ENCODE measurements at regions not wholly inside any gene's neighbourhood (a gene's known extent, or its start where the extent isn't known, plus 50 kb on each side); places are given as distances from the start of the nearest gene placed in this dataset.
"Not testable (repeated sequence)": the region's sequence is repeated elsewhere in the genome, so short reads cannot be mapped to it uniquely, and the experiment has no call there.

DNA sequence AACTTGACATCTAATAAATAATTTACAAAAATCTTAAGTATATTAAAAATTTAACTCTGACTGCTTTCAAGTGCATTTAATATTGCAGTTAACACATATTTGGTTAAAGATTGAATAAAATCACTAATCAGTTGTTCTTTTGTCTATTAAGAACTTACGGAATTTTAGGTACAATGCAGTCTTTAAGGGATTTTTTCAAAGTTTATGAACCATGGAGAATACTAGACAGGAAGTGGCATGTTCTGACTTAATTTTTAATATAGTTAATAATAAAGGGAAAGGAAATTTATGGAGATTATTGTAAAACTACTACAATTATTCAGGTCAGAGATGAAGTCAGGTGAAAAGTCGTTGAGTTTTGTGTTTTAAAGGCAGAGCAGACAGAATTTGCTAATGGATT, 240.9 kb downstream of the CALCRL start:
- DNase-seq (ENCODE audit: low read depth in 4 of 4, low spot score in 3 of 4): no peak

DNA sequence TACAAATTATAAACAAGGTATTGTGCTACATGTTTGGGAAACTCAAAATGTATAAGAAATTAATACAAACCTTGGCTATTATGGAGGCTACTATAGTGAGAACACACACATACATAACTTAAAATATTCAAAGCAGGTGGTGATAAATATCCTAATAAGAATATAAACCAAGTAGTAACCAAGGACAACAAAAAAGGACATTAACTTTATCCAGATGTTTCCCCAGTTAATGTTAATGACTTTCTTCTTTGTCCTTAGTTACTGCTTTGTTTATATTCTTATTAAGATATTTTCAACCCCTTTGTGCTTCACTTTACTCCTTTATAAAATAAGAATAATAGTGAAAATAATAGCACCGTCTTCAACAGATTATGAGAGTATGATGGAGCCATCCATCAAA, 241.6 kb downstream of the CALCRL start:
- DNase-seq (ENCODE audit: low read depth in 4 of 4, low spot score in 3 of 4): no peak

DNA sequence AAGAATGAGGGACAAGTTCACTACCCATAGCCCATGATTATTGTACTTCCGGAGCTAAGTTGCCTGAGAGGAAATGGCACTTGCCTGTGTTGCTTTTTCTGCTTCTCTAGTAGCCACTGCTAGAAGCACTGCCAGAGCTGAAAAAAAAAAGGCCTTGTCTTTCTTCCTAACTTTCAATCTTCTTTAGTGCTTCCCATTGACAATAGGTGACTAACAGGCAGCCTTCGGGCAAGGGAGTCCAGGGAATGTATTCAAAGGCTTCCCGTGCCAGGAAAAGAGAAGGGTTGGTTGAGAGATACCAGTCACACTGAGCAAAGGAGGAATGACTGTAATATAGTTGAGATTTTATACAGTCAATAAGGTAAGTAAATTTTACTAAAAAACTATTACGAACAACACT, 242.0 kb downstream of the CALCRL start:
- no peak for DNase-seq (ENCODE audit: low read depth in 4 of 4, low spot score in 3 of 4)

DNA sequence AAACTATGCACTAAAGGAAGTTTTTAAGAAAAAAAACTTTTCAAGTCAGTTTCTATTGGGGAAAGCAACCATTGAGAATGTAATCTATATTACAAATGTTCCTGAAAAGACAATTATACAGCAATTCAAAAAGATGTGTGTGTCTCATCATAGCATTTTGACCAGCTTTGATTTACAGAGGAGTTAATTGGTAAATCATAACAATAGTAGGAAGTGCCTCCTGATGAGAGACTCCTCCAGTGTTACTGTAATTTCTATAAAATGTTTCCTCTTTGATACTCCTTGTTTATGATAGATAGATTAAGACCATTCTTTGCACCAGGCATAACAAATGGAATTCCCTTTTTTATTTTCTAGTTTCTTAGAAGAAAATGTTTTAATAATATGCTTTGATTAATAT, 249.9 kb downstream of the CALCRL start:
- DNase-seq (ENCODE audit: low read depth in 4 of 4, low spot score in 3 of 4): no peak

DNA sequence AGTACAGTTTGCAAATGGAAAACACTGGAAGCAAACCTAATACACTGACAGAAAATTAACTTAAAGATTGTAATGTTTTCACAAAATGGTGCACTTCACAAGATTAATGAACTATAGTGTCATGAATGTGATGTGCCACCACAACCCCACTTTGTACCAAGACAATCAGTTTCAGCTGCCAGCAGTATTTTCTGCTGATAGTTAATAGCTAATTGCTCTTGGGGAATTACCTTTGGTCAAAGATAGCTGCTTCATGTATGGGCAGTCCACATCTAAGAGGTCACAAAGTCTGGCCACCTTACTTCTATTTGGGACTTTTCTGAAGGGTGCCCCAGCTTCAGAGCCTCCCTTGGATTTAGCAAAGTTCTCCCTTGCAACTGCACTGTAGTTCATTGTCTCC, 254.0 kb downstream of the CALCRL start:
- DNase-seq (ENCODE audit: low read depth in 4 of 4, low spot score in 3 of 4): no peak

DNA sequence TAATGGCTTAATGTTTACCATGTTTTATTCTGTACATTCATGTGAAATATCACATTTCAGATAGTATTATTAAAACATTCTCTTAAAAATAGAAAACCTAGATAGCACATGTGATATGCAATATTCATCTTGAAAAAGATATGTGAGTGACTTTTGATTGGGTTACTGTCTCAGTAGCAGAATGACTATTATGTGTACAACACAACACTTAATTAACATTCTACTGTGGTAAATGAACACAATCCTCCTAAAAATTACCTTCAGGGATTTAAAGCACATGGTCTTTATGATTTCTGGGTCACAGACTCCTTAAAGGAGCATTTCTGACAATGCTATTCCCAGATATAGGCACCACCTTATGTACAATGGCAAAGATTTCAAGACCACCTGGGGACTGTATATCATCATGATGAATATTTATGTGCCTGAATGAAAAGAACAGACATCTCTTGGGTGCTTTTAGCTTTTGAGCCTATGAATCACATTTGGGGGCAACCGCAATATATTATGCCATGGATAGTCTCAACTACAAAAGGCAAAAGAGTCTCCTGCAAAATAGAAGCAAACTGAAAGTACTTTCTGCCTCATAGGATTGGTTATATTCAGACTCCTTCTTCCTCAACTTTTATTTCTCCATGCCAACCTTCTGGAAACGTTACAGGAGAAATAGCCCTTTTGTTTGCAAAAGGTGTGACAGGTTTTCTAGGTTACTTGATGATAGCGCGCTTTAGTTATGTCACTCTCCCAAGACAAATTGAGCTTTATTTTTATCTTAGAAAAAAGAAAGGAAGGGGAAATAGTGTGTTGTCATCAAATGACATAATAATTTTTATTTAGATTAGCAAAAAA, 259.0 kb downstream of the CALCRL start:
- no peak for DNase-seq (ENCODE audit: low read depth in 4 of 4, low spot score in 3 of 4)

DNA sequence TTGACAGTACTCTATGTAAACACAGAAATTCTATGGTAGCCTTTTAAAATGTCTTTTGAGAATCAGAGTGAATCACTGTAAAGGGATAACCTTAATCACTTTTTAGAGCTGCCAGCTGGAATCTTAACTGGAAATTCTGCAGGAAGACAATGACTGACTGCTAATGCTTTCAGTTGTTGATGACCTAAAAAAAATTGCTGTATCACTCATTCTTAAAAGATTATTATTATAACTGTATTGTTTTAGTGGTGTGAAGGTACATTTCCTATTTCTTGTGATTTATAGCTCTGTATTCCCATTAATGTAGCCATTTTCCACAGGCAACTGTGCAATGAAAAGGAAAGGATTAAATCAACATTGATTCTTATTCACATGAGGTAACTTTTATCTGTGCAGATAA, 260.5 kb downstream of the CALCRL start:
- no peak for DNase-seq (ENCODE audit: low read depth in 4 of 4, low spot score in 3 of 4)

DNA sequence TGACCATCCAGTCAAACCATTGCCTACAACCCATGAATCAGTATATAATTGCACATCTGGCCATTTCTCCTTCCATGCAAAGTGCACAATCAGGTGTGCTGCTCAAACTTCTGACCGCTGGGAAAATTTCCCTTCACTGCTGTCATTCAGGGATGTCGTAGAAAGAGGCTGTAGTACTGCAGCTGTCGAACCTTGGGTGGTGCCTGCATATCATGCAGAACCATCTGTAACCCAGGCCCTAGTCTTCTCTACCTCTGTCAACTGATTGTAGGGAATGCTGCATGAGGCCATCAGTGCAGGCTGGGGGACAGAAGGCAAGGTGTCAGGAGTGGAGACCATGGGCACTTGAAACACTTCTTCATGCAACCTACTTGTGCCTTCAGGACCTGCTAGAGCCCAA, 267.5 kb downstream of the CALCRL start:
- DNase-seq (ENCODE audit: low read depth in 4 of 4, low spot score in 3 of 4): no peak

DNA sequence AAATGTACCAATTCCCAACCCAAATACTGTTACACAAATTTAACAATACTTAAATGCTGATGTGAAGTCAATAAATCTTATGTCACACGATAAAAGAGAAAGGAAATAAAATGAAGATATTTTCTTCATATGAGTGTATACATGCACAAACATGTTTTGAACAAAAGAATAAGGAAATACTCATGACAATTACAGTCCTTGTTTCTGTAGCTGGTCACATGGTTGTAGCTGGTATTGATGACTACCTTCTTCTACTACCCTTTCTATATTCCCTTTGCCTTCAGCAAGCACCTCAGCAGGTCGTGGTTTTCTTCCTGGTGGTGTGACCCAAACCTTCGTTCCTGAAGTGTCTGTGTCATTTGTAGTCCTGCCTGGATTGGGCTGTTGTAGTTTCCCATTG, 269.2 kb downstream of the CALCRL start:
- DNase-seq (ENCODE audit: low read depth in 4 of 4, low spot score in 3 of 4): not testable (repeated sequence)

DNA sequence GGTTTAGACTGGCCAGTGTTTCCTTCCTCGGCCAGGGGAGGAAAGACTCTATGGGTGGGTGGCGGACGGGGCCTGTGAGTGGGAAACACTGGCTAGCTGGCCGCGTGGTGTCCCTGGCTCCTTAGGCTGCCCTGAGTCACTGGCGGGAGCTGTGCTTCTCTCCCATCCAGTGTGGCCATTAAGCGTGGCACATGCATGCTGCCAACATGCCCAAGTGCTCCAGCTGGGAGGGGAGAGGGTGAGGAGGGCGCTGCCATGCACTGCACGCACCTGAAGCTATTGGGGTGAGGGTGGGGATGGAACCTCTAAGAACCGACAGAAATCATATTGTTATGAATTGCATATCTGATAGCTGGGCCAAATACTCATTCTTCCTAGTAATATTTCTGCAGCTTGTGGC, 270.8 kb downstream of the CALCRL start:
- DNase-seq (ENCODE audit: low read depth in 4 of 4, low spot score in 3 of 4): no peak

DNA sequence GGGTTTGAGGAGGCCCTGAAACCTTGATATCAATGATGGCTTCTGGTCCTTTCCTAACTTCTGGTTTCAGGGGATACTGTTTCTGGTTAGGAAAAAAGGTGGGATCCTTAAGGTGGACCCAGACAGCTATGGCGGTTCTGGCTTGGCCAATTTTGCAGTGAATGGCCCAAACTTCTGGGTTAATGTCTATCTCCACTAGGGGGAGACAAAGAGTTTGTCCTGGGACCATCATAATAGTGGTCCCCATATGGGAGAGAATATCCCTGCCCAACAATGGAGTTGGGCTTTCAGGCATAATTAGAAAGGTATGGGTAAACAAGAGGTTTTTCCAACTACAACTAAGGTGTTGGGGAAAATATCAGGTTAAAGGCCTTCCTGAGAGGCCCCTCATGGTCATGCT, 273.5 kb downstream of the CALCRL start:
- no peak for DNase-seq (ENCODE audit: low read depth in 4 of 4, low spot score in 3 of 4)

DNA sequence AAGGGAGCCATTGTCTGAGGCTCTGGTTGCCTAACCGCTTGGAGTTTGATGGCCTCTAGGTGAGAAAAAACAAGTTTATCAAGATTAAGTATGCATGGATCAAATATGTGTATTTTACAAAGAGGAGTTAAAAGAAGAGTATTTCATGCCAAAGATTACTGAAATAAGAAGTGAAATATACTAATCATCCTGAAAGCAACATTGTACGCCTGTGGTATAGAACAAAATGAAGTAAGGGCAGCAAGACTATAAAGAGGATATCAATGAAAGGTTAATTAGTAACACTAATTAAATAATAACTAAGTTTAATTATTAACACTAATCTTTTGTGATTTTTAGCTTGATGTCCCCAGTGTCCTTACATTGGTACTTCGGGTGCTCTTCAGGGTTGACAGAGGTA, 276.7 kb downstream of the CALCRL start:
- DNase-seq (ENCODE audit: low read depth in 4 of 4, low spot score in 3 of 4): no peak

DNA sequence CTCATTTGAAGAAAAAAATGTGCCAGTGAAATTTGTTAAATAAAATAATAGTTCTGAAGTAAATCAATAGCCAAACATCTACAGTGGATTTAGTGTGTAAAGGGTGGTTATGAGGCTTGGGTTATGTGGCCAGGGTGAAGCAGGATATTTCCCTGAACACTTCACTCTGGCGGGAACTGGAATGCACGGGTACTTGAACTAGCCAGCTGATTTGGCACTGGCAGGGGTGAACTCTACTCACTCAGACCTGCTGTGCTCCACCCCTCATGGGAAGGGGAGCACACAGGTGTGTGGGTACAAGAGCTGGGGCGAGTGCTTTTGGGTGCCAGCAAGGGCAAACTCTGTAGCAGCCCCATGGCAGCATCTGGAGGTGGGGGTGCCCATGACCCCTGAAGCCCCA, 278.2 kb downstream of the CALCRL start:
- DNase-seq (ENCODE audit: low read depth in 4 of 4, low spot score in 3 of 4): no peak

DNA sequence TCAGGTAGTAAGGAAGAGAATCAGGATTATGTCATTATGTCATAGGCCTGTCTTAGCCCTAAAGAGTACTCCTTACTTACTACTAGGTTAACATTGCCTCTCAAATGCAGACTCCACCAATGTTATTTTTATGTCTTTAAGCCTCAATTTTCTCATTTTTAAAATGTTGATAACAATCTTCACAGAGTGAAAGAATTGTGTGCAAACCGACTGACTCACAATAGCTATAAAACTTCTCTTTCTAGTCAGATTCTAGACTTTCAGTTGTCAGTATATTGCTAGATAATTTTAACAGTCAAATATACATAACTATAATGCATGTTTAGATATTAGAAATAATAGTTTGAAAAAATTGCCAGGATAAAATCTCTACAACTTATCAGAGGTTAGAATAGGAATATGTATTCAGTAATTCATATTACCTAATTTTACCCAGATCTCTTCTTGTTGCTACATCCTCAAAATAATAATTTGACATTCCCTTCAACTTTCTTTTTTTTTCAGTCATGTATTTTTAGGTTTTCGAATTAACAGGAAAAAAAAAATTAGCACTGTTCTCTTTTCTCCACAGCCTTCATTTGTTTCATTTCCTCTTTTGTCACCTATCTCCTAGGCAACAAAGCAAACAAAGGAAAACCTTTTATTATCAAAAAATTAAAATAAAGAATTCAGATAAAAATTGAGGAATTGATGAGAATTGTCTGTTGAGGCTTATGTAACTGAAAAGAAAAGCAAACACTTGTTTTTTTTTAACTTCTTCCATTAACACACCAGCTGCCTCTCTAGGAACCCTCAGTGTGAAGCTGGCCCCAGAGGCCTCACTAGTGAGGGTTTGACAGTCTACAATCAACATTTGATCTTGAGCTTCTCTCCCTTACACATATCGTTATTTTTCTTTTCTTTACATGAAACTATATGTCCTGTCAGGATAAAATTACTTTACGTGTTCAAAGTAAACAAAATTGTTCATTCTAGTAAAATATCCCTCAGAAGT, 279.0 kb downstream of the CALCRL start:
- DNase-seq (ENCODE audit: low read depth in 4 of 4, low spot score in 3 of 4): no peak

DNA sequence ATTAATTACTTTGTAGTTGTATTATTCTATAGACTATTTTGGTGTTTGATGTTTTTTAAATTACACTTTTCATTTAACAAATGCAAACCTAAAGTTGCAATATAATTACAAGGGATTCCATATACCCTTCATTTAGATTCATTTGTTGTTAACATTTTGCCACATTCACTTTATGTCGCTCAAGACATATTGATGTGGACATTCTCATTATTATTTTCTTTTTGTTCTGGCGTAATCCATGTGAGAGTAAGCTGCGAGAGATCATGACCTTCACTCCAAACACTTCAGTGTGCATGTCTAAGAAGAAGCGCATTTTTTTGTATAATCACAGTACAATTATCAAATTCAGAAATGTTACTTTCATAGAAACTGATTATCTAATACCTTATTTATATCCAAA, 280.6 kb downstream of the CALCRL start:
- no peak for DNase-seq (ENCODE audit: low read depth in 4 of 4, low spot score in 3 of 4)

DNA sequence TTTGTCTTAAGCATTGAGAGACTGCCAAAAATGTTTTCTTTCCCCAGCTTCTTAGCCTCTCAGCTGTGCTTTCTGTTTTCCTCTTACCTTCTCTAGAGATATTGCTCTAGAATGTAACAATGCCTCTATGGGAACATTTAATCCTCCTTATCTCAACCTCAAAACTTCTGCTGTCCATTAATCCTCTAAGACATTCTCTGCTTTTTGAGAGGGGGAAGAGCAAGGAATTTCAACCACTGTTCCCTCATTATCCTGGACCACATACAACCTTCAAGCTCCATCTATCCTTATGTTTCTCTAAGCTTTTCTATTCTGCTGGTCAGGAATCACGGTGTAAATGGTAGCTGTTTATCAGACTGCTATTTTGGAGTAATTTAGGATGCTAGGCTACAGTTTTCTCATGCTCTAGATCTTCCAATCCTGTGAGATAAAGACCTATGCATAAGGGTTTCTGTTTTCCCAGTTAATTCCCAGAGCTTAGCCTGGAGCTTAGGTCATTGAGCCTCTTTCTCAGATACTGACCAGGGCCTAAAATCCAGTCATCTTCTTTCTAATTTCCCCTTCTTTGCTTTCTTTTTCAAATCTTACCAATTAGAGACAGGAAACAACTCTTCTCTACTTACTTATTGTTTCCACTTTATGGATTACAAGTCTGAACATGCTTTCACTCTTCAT, 282.0 kb downstream of the CALCRL start:
- DNase-seq (ENCODE audit: low read depth in 4 of 4, low spot score in 3 of 4): no peak

DNA sequence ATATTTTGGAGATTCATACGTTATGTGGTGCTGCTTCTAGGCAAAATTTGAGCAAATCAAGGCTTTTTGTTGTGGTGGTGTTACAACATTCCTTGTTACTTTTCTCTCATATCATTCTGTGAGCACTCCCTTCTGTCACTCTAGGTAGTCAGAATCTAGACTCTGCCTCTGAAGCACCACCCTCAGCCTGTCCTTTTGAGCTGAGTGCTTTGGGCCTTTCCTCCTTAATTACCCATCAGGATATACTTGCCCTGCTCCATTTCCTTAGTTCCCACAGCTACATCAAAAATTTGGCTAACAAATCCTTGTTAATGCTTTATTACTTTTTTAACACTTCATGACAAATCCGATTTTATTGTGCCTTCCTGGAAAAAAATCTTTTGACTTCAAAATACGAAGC, 289.6 kb downstream of the CALCRL start:
- DNase-seq (ENCODE audit: low read depth in 4 of 4, low spot score in 3 of 4): no peak

DNA sequence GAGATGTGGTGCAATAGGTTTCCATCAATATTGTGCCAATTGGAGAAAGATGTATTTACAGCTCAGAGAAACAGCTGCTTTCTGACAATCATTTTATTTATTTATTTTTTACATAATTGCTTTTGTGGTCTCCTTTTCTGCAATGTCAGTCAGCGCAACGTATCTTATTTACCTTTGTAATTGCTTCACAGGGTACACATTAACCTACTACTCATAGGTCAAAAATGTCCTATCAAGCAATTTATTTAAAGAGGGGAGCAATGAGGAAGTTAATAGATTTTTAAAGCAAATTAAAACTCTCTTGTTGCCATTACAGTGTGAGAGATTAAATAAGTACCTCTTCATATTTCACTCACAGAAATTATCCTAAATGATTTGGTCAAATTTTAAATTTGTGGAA, 291.0 kb downstream of the CALCRL start:
- DNase-seq (ENCODE audit: low read depth in 4 of 4, low spot score in 3 of 4): no peak

DNA sequence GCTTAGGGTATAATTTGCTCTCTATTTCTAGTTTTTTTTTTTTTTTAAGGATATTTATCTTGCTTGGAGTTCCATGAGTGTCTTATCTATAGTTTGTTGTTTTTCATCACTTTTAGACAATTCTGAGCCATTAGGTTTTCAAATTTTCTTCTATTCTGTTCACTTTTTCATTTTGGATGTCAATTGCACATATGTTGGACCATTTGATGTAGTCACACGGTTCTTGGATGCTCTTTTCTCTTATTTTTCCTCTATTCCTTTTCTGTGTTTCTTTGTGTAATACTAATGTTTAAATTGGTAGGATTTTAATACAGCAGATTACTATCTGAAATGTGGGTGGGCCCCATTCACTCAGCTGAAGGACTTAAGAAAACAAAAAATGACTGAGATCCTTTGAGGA, 292.6 kb downstream of the CALCRL start:
- DNase-seq (ENCODE audit: low read depth in 4 of 4, low spot score in 3 of 4): no peak

DNA sequence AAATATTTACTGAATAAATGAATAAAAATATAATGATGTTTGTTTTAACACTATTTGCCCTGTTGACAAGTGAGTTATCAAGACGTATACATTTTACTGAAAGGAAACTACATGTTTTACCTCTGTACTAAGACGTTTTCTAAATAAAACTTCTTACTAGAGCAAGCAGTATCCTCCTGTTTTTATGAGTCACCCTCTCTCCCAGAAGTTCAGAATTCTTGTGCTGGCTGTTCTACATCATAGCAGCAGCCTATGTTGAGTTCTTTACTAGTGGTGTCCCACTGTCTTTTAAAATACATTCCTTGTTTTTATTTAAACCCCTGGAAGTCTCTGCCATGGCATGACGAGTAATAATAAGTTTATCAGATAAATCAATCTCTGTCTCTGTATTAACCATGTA, 297.4 kb downstream of the CALCRL start:
- no peak for DNase-seq (ENCODE audit: low read depth in 4 of 4, low spot score in 3 of 4)

DNA sequence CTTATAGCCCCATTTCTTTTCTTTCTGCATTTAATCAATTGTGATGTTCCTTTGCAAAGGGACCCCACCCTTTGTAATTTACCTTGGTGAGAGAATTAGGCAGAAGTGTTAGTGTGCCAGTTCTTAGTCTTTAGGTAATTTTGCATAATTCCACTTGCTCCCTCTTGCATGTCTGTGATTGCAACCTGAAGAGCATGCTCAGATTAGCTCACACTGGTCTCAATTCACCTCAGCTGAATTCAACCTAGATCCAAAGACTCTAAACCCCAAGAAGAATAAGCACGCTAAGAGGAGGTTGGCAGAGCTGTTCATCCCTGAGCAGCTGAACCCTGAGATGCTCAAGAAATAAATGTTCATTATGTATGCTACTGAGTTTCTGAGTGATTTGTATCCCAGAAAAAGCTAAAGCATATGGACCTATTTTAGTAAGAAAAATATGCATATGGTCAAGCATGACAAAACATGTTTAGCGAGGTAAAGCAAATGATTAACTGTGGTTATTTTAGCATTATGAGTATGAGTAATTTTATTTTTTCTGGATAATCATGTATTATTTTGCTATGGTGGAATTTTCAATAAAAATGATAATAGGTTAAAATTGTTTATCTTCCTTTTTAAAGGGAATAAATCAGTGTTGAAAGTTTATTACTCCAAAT, 299.2 kb upstream of the ZSWIM2 start:
- no peak for DNase-seq (ENCODE audit: low read depth in 4 of 4, low spot score in 3 of 4)

Data from right renal pelvis (tissue), 4 donors.